H9 (cell line): ENCODE measurements at regions not wholly inside any gene's neighbourhood (a gene's known extent, or its start where the extent isn't known, plus 50 kb on each side); places are given as distances from the start of the nearest gene placed in this dataset.

Source experiments
- DNase-seq: peaks from one replicate; pipeline ENCODE4 v3.0.0-alpha.2; 2017
- H2AFZ ChIP-seq: one replicate; pipeline ENCODE4 v1.6.1; 2013; ENCODE audit warnings: mild to moderate bottlenecking, low read length, control low read depth, moderate library complexity
- H2AK5ac ChIP-seq: 2 replicates; pipeline ENCODE4 v1.6.1; 2013; ENCODE audit warnings: low read length, control low read depth, mixed read lengths; ENCODE audit not compliant: insufficient read length
- H2BK120ac ChIP-seq: one replicate; pipeline ENCODE4 v1.6.1; 2013; ENCODE audit warnings: low read depth, mild to moderate bottlenecking, low read length, control low read depth, inconsistent platforms; ENCODE audit not compliant: poor library complexity, severe bottlenecking
- H2BK12ac ChIP-seq: 2 replicates; pipeline ENCODE4 v1.6.1; 2013; ENCODE audit warnings: low read length, control low read depth, mixed read lengths, low read depth; ENCODE audit not compliant: insufficient read length
- H2BK15ac ChIP-seq: 2 replicates; pipeline ENCODE4 v1.6.1; 2013; ENCODE audit warnings: low read depth, low read length, control low read depth
- H2BK20ac ChIP-seq: one replicate; pipeline ENCODE4 v1.6.1; 2013; ENCODE audit warnings: low read depth, mild to moderate bottlenecking, low read length, control low read depth, inconsistent platforms; ENCODE audit not compliant: poor library complexity, severe bottlenecking
- H2BK5ac ChIP-seq: 2 replicates; pipeline ENCODE4 v1.6.1; 2013; ENCODE audit warnings: low read length, control low read depth, mixed read lengths; ENCODE audit not compliant: insufficient read length
- H3K14ac ChIP-seq: 2 replicates; pipeline ENCODE4 v1.6.1; 2013; ENCODE audit warnings: low read length, control low read depth; ENCODE audit not compliant: insufficient read depth
- H3K18ac ChIP-seq: 2 replicates; pipeline ENCODE4 v1.6.1; 2013; ENCODE audit warnings: low read depth, mild to moderate bottlenecking, mixed read lengths, low read length, control low read depth; ENCODE audit not compliant: insufficient read length
- H3K23ac ChIP-seq: 2 replicates; pipeline ENCODE4 v1.6.1; 2013; ENCODE audit warnings: low read length, control low read depth, mixed read lengths, low read depth; ENCODE audit not compliant: insufficient read length
- H3K23me2 ChIP-seq: 2 replicates; pipeline ENCODE4 v1.6.1; 2013; ENCODE audit warnings: low read depth, mild to moderate bottlenecking, mixed read lengths, low read length, control low read depth; ENCODE audit not compliant: insufficient read length, poor library complexity, severe bottlenecking
- H3K27ac ChIP-seq: 2 replicates; pipeline ENCODE4 v1.5.1; 2013; ENCODE audit warnings: low read length, control low read depth, mixed read lengths, low read depth; ENCODE audit not compliant: insufficient read length
- H3K27me3 ChIP-seq: 2 replicates; pipeline ENCODE4 v1.6.1; 2013; ENCODE audit warnings: low read length, control low read depth, inconsistent platforms; ENCODE audit not compliant: insufficient read depth
- H3K4ac ChIP-seq: 2 replicates; pipeline ENCODE4 v1.6.1; 2013; ENCODE audit warnings: low read depth, mild to moderate bottlenecking, control low read depth, inconsistent platforms, low read length, moderate library complexity
- H3K4me1 ChIP-seq: 2 replicates; pipeline ENCODE4 v1.6.1; 2013; ENCODE audit warnings: low read length, control low read depth, inconsistent platforms; ENCODE audit not compliant: insufficient read depth
- H3K4me2 ChIP-seq: 2 replicates; pipeline ENCODE4 v1.6.1; 2013; ENCODE audit warnings: low read length, control low read depth, mixed read lengths; ENCODE audit not compliant: insufficient read length, insufficient read depth
- H3K56ac ChIP-seq: 2 replicates; pipeline ENCODE4 v1.6.1; 2013; ENCODE audit warnings: low read depth, mild to moderate bottlenecking, mixed read lengths, low read length, control low read depth; ENCODE audit not compliant: insufficient read length
- H3K79me1 ChIP-seq: 2 replicates; pipeline ENCODE4 v1.6.1; 2013; ENCODE audit warnings: low read depth, mild to moderate bottlenecking, moderate library complexity, low read length, control low read depth, inconsistent platforms; ENCODE audit not compliant: insufficient read depth, poor library complexity, severe bottlenecking
- H3K79me2 ChIP-seq: 2 replicates; pipeline ENCODE4 v1.6.1; 2013; ENCODE audit warnings: low read length, control low read depth, inconsistent platforms; ENCODE audit not compliant: insufficient read depth
- H3K9ac ChIP-seq: 2 replicates; pipeline ENCODE4 v1.6.1; 2013; ENCODE audit warnings: low read length, control low read depth, mixed read lengths; ENCODE audit not compliant: insufficient read length; ENCODE audit errors: extremely low read depth
- H3K9me3 ChIP-seq: one replicate; pipeline ENCODE4 v1.6.1; 2013; ENCODE audit warnings: low read depth, low read length, inconsistent platforms; ENCODE audit not compliant: control insufficient read depth
- H3T11ph ChIP-seq: one replicate; pipeline ENCODE4 v1.6.1; 2013; ENCODE audit warnings: mild to moderate bottlenecking, low read length, control low read depth, inconsistent platforms
- H4K20me1 ChIP-seq: one replicate; pipeline ENCODE4 v1.6.1; 2013; ENCODE audit not compliant: control insufficient read depth, insufficient read length, insufficient read depth
- H4K5ac ChIP-seq: 2 replicates; pipeline ENCODE4 v1.6.1; 2013; ENCODE audit warnings: low read depth, mild to moderate bottlenecking, mixed read lengths, low read length, control low read depth; ENCODE audit not compliant: insufficient read length
- H4K8ac ChIP-seq: replicated peaks from 2 replicates; pipeline ENCODE4 v1.6.1; 2013; ENCODE audit warnings: low read length, control low read depth, mixed read lengths, low read depth; ENCODE audit not compliant: insufficient read length
- H4K91ac ChIP-seq: 2 replicates; pipeline ENCODE4 v1.6.1; 2013; ENCODE audit warnings: low read depth, mild to moderate bottlenecking, moderate library complexity, mixed read lengths, low read length, control low read depth; ENCODE audit not compliant: insufficient read length
- H3K27ac Mint-ChIP-seq, 3 experiments: 2 replicates in 2 of 3; 3 replicates in 1 of 3; pipeline ENCODE4 v1.8.0; 2020 to 2021; ENCODE audit warnings: mixed read lengths in 3 of 3, mild to moderate bottlenecking in 1 of 3, moderate library complexity in 1 of 3
- H3K27me3 Mint-ChIP-seq: 2 replicates; pipeline ENCODE4 v1.8.0; 2021; ENCODE audit warnings: low read depth, mild to moderate bottlenecking, moderate library complexity, mixed read lengths
- H3K36me3 Mint-ChIP-seq, 3 experiments: 2 replicates in 2 of 3; 3 replicates in 1 of 3; pipeline ENCODE4 v1.8.0; 2020 to 2021; ENCODE audit warnings: low read depth in 3 of 3, mixed read lengths in 3 of 3; ENCODE audit not compliant: insufficient read depth in 1 of 3
- H3K4me1 Mint-ChIP-seq, 2 experiments: 2 replicates each; pipeline ENCODE4 v1.8.0; 2020; ENCODE audit warnings: mixed read lengths in 2 of 2
- H3K4me3 Mint-ChIP-seq, 2 experiments: 2 replicates in 1 of 2; 3 replicates in 1 of 2; pipeline ENCODE4 v1.8.0; 2020 to 2021; ENCODE audit warnings: mild to moderate bottlenecking in 2 of 2, mixed read lengths in 2 of 2, moderate library complexity in 1 of 2
- H3K9me3 Mint-ChIP-seq, 2 experiments: 2 replicates in 1 of 2; 3 replicates in 1 of 2; pipeline ENCODE4 v1.8.0; 2020; ENCODE audit warnings: mild to moderate bottlenecking in 2 of 2, mixed read lengths in 2 of 2, moderate library complexity in 1 of 2
- CTCF ChIP-seq: fragments of 200-600 bp; sonication (generic); conservative IDR thresholded peaks from 3 replicates; pipeline ENCODE4 v1.8.0; 2021; ENCODE audit warnings: antibody characterized with exemption, mild to moderate bottlenecking
- WGBS: extraction: QIAGEN DNeasy Blood & Tissue Kit; methylation state at CpG from one replicate; pipeline ENCODE4 v1.1.7; 2013; ENCODE audit warnings: missing lambda C conversion rate, low lambda C conversion rate, mixed read lengths; ENCODE audit not compliant: insufficient read length; ENCODE audit errors: extremely low coverage; 5-methylcytosine and 5-hydroxymethylcytosine counted together

GRCh38 chr6:165941786-165942185 lies 225.9 kb downstream of the TBXT start:
- Mint-ChIP-seq H3K4me3 (no peak overlapping the region), H3K27me3 (peaks cover 3% of the 10 kb centered on the region; the same call in 1 of the 2 replicates), H3K27ac (no peak overlapping the region), H3K9me3 (peaks cover 0 to 6% of the 10 kb centered on the region in 2 experiments; a peak in 3 of 5 replicates), H3K36me3 (no peaks in the 10 kb centered on the region; a peak in 1 of 7 replicates), H3K4me1 (peaks cover 4 to 5% of the 10 kb centered on the region in 2 experiments; a peak in 3 of 4 replicates)
- H3K79me2 ChIP-seq: no peaks in the 10 kb centered on the region
- H3K27me3 ChIP-seq: no peaks in the 10 kb centered on the region
- H2AK5ac ChIP-seq: no peak overlapping the region
- H2BK5ac ChIP-seq: no peak overlapping the region
- no peak overlapping the region for H3T11ph ChIP-seq
- WGBS: no CpG with 5 or more reads among the region's 4 CpGs
- H2BK15ac ChIP-seq: no peak overlapping the region
- no peak overlapping the region for H2BK20ac ChIP-seq
- no peak overlapping the region for H3K18ac ChIP-seq
- DNase-seq: no peak
- no peak overlapping the region for H2AFZ ChIP-seq
- H4K5ac ChIP-seq: no peak overlapping the region
- no peak overlapping the region for H3K56ac ChIP-seq
- H3K23me2 ChIP-seq: no peaks in the 10 kb centered on the region
- H3K4me1 ChIP-seq: no peaks in the 10 kb centered on the region
- no peak overlapping the region for H3K23ac ChIP-seq
- no peak overlapping the region for H3K9ac ChIP-seq
- no peak overlapping the region for H4K91ac ChIP-seq
- H3K4ac ChIP-seq: no peak overlapping the region
- H3K79me1 ChIP-seq: no peaks in the 10 kb centered on the region
- H3K14ac ChIP-seq: no peak overlapping the region
- no peak overlapping the region for H2BK120ac ChIP-seq
- no peak for TF ChIP-seq CTCF
- H4K8ac ChIP-seq: no peak overlapping the region
- no peak overlapping the region for H3K4me2 ChIP-seq
- no peaks in the 10 kb centered on the region for H4K20me1 ChIP-seq
- no peak overlapping the region for H3K27ac ChIP-seq
- H2BK12ac ChIP-seq: no peak overlapping the region
- H3K9me3 ChIP-seq: no peaks in the 10 kb centered on the region
